ENCODE measurements at regions not wholly inside any gene's neighbourhood (a gene's known extent, or its start where the extent isn't known, plus 50 kb on each side); places are given as distances from the start of the nearest gene placed in this dataset.
A peak's percentile ranks its signal among the peaks of the same experiment; 100 is the strongest.
"Not testable (repeated sequence)": the region's sequence is repeated elsewhere in the genome, so short reads cannot be mapped to it uniquely, and the experiment has no call there.

DNA sequence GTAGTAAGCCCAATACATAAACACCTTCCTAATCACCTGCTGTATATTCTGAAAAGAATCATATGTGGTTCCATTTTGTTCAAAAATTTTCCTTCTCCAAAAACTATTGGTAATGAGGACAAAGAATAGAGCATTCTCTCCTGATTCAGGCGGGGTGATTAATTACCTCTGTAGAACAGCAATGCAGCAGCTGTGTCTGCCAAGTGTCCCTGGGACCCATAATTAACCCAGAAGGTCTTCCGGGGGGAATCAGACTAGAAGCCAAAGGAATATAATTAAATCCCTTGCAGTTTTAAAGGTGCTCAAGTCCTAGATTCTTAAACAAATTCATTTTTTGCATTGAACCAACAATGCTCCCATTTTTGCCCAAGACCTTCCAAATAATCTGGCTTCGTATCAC lies 60.3 kb upstream of the ABLIM1 start:
- Histone ChIP-seq H3K4me1 (ENCODE audit: insufficient read depth, low read length, poor library complexity, severe bottlenecking) (peaks cover 4% of the 10 kb centered on the region), H3K9me3 (ENCODE audit: low read depth, low read length, poor library complexity, severe bottlenecking) (no peaks in the 10 kb centered on the region), H3K36me3 (ENCODE audit: insufficient read depth, low read length, poor library complexity, severe bottlenecking) (no peaks in the 10 kb centered on the region), H3K4me3 (ENCODE audit: low read depth, low read length, poor library complexity, severe bottlenecking) (no peak overlapping the region), H3K27me3 (replicated peaks; ENCODE audit: insufficient read depth, low read depth, low read length, poor library complexity) (no peaks in the 10 kb centered on the region), H3K27ac (ENCODE audit: low read depth, low read length, poor library complexity, severe bottlenecking) (no peak overlapping the region)
- ChIA-PET CTCF (no interaction called here), POLR2A (ENCODE audit: low non-redundant PET) (no interaction called here)
- intact Hi-C loops (cut with micrococcal nuclease; ENCODE audit: unreplicated experiment), result no loop called here
- TF ChIP-seq, protein P1, sequence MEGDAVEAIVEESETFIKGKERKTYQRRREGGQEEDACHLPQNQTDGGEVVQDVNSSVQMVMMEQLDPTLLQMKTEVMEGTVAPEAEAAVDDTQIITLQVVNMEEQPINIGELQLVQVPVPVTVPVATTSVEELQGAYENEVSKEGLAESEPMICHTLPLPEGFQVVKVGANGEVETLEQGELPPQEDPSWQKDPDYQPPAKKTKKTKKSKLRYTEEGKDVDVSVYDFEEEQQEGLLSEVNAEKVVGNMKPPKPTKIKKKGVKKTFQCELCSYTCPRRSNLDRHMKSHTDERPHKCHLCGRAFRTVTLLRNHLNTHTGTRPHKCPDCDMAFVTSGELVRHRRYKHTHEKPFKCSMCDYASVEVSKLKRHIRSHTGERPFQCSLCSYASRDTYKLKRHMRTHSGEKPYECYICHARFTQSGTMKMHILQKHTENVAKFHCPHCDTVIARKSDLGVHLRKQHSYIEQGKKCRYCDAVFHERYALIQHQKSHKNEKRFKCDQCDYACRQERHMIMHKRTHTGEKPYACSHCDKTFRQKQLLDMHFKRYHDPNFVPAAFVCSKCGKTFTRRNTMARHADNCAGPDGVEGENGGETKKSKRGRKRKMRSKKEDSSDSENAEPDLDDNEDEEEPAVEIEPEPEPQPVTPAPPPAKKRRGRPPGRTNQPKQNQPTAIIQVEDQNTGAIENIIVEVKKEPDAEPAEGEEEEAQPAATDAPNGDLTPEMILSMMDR (conservative IDR thresholded peaks at IDR 0.05; ENCODE audit: low read depth, low read length), result no peak
- no peak for TF ChIP-seq EZH2 (IDR thresholded peaks at IDR 0.05; ENCODE audit: borderline replicate concordance, low read depth, low read length, poor library complexity, severe bottlenecking)
- no TSS peak for BruUV-seq (replicated peaks)
- peak; percentile 30 for DNase-seq (ENCODE audit: low spot score)

DNA sequence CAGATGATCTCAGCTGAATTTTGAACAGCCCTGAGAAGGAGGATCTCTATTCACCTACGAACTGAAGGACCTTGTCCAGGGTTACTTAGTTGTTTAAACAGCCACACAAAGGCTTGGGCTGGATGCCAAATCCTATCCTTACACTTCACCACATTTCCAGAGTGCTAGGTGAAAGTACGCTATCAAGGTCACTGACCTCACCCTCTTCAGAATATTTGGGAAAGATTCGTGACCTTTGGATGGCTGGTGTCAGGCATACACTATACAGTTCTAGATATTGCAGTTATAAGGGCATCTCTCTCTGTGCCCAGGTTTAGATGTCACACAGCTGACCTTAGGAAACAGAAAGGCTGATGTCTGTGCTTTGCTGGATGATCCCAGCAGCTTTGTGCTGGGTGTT lies 61.2 kb upstream of the ABLIM1 start:
- Histone ChIP-seq H3K4me1 (ENCODE audit: insufficient read depth, low read length, poor library complexity, severe bottlenecking) (peaks cover 4% of the 10 kb centered on the region), H3K36me3 (ENCODE audit: insufficient read depth, low read length, poor library complexity, severe bottlenecking) (no peaks in the 10 kb centered on the region), H3K27ac (ENCODE audit: low read depth, low read length, poor library complexity, severe bottlenecking) (no peak overlapping the region), H3K4me3 (ENCODE audit: low read depth, low read length, poor library complexity, severe bottlenecking) (no peak overlapping the region), H3K27me3 (replicated peaks; ENCODE audit: insufficient read depth, low read depth, low read length, poor library complexity) (no peaks in the 10 kb centered on the region), H3K9me3 (ENCODE audit: low read depth, low read length, poor library complexity, severe bottlenecking) (no peaks in the 10 kb centered on the region)
- DNase-seq (ENCODE audit: low spot score), result no peak
- intact Hi-C loops (cut with micrococcal nuclease; ENCODE audit: unreplicated experiment), result no loop called here
- POLR2A ChIA-PET (ENCODE audit: low non-redundant PET), result no interaction called here
- CTCF ChIA-PET, result no interaction called here
- BruUV-seq (replicated peaks), result no TSS peak
- TF ChIP-seq EZH2 (IDR thresholded peaks at IDR 0.05; ENCODE audit: borderline replicate concordance, low read depth, low read length, poor library complexity, severe bottlenecking), result no peak
- TF ChIP-seq, protein P1 (conservative IDR thresholded peaks at IDR 0.05; ENCODE audit: low read depth, low read length), result no peak

DNA sequence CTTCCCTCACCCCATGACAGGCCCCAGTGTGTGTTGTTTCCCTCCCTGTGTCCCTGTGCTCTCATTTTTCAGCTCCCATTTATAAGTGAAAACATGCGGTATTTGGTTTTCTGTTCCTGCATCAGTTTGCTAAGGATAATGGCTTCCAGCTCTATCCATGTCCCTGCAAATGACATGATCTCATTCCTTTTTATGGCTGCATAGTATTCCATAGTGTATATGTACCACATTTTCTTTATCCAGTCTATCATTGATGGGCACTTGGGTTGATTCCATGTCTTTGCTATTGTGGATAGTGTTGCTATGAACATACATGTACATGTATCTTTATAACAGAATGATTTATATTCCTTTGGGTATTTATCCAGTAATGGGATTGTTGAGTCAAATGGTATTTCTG lies 61.9 kb upstream of the ABLIM1 start:
- H3K27ac ChIP-seq (ENCODE audit: low read depth, low read length, poor library complexity, severe bottlenecking); intact Hi-C loops (cut with micrococcal nuclease; ENCODE audit: unreplicated experiment); POLR2A ChIA-PET (ENCODE audit: low non-redundant PET); H3K4me1 ChIP-seq (ENCODE audit: insufficient read depth, low read length, poor library complexity, severe bottlenecking); H3K4me3 ChIP-seq (ENCODE audit: low read depth, low read length, poor library complexity, severe bottlenecking); H3K27me3 ChIP-seq (replicated peaks; ENCODE audit: insufficient read depth, low read depth, low read length, poor library complexity); DNase-seq (ENCODE audit: low spot score); CTCF ChIA-PET; H3K9me3 ChIP-seq (ENCODE audit: low read depth, low read length, poor library complexity, severe bottlenecking); H3K36me3 ChIP-seq (ENCODE audit: insufficient read depth, low read length, poor library complexity, severe bottlenecking); BruUV-seq (replicated peaks): not testable (repeated sequence)

DNA sequence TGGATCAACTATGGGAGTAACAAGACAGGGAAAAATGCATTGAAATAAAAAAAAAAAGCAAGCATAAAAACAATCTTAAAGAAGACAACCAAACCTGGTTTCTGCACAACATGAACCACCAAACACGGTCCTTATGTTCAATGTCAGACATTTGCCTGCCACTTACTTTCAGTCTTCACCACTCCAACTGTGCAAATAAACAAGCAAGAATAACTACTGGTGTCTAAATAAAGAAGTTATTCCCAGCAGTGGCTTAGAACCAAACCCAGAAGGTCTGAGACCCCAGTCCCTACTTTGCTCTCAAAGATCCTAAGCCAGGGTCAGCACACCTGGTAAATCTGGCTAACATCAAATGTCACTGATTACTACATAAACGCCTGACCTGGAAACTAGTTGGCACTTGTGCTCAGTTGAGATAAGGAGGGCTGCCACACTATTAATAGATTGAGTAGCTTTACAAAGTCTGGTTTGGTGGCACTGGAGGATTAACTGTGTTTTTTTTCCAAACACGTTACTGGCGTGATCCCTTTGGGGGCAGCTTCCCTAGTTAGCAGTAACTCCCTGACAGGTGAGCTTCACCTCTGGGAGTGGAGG lies 62.7 kb upstream of the ABLIM1 start:
- Histone ChIP-seq H3K4me1 (ENCODE audit: insufficient read depth, low read length, poor library complexity, severe bottlenecking) (peaks cover 4% of the 10 kb centered on the region), H3K4me3 (ENCODE audit: low read depth, low read length, poor library complexity, severe bottlenecking) (no peak overlapping the region), H3K36me3 (ENCODE audit: insufficient read depth, low read length, poor library complexity, severe bottlenecking) (no peaks in the 10 kb centered on the region), H3K27ac (ENCODE audit: low read depth, low read length, poor library complexity, severe bottlenecking) (no peak overlapping the region), H3K27me3 (replicated peaks; ENCODE audit: insufficient read depth, low read depth, low read length, poor library complexity) (no peaks in the 10 kb centered on the region), H3K9me3 (ENCODE audit: low read depth, low read length, poor library complexity, severe bottlenecking) (no peaks in the 10 kb centered on the region)
- POLR2A ChIA-PET (ENCODE audit: low non-redundant PET), result no interaction called here
- intact Hi-C loops (cut with micrococcal nuclease; ENCODE audit: unreplicated experiment), result no loop called here
- BruUV-seq (replicated peaks), result no TSS peak
- CTCF ChIA-PET, result no interaction called here
- no peak for DNase-seq (ENCODE audit: low spot score)
- TF ChIP-seq, protein P1 (conservative IDR thresholded peaks at IDR 0.05; ENCODE audit: low read depth, low read length), result no peak
- TF ChIP-seq EZH2 (IDR thresholded peaks at IDR 0.05; ENCODE audit: borderline replicate concordance, low read depth, low read length, poor library complexity, severe bottlenecking), result no peak

DNA sequence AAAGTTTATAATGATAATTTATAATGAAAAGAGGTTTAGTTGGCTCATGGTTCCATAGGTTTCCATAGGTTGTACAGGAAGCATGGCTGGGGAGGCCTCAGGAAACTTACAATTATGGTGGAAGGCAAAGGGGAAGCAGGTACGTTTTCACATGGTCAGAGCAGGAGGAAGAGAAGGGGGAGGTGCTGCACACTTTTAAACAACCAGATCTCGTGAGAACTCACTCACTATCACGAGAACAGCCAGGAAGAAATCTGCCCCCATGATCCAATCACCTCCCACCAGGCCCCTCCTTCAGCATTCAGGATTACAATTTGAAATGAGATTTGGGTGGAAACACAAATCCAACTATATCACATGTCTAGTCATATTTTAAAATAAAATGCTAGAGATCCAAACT lies 64.1 kb upstream of the ABLIM1 start:
- H3K27me3 ChIP-seq (replicated peaks; ENCODE audit: insufficient read depth, low read depth, low read length, poor library complexity); H3K36me3 ChIP-seq (ENCODE audit: insufficient read depth, low read length, poor library complexity, severe bottlenecking); H3K9me3 ChIP-seq (ENCODE audit: low read depth, low read length, poor library complexity, severe bottlenecking); H3K27ac ChIP-seq (ENCODE audit: low read depth, low read length, poor library complexity, severe bottlenecking); DNase-seq (ENCODE audit: low spot score); H3K4me3 ChIP-seq (ENCODE audit: low read depth, low read length, poor library complexity, severe bottlenecking); POLR2A ChIA-PET (ENCODE audit: low non-redundant PET); BruUV-seq (replicated peaks); CTCF ChIA-PET; H3K4me1 ChIP-seq (ENCODE audit: insufficient read depth, low read length, poor library complexity, severe bottlenecking); intact Hi-C loops (cut with micrococcal nuclease; ENCODE audit: unreplicated experiment): not testable (repeated sequence)

All from A673 (cell line).